Sciatic nerve (tissue), 2 donors: ENCODE measurements at regions not wholly inside any gene's neighbourhood (a gene's known extent, or its start where the extent isn't known, plus 50 kb on each side); places are given as distances from the start of the nearest gene placed in this dataset.
"Not testable (repeated sequence)": the region's sequence is repeated elsewhere in the genome, so short reads cannot be mapped to it uniquely, and the experiment has no call there.

Experiments
- ATAC-seq: fragments of 200-7000 bp; cut with Tn5 transposase; one replicate; pipeline ENCODE4 v1.9.1; 2020; ENCODE audit warnings: mild to moderate bottlenecking, moderate library complexity
- DNase-seq: peaks from one replicate; pipeline ENCODE4 v3.0.0-alpha.2; 2020; ENCODE audit warnings: low spot score
- intact Hi-C: fragments of 100-400 bp; cut with DNase I; formaldehyde crosslinking; loops from one replicate; pipeline ENCODE4 v1.14.2; 2022
- donor health status: DM: no; HTN: no; CAD: no.
- donor health status: DM: no; HTN: no; CAD: no.

GRCh38 chr7:84941936-84942335, 244.9 kb downstream of the SEMA3D start:
- DNase-seq: no peak
- intact Hi-C loops: no loop called here
- ATAC-seq: no peak

DNA sequence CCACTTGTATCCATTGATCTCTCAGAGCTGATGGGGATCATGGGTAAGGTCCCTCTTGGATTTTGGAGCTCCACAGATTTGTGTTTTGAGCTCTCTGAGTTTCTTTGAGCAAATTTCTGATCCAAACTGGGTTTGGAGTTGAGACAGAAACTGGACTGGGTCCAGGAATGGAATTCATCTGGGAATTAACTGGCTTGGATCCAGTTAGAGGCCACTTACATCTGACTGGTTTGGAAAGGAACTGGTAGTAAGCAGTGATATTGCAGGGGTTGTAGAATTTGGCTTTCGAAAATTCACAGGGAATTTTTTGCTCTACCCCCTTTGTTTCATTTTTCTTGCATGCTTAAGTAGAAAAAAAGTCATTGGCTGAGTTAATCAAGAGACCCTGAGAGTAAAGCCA, 245.6 kb downstream of the SEMA3D start:
- no peak for DNase-seq
- intact Hi-C loops: no loop called here
- no peak for ATAC-seq

DNA sequence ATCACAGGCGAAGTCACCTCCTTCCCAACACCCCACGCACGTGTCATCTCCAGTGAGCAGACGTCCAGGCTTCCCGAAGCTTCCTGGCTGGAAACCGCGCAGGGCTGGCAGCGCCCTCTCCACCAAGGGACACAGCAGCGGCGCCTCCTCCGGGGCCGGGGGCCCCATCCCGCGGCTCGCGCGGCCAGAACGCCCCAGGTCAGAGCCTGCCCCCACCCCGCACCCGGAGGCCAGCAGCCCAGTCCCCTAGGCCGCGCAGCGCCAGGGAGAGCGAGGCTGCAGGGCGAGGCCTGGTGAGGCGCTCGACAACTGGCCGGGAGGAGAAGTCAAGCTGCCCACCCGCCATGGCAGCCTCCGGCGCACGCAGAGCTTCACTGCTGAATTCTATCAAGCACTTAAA, 247.0 kb downstream of the SEMA3D start:
- DNase-seq (no peak), ATAC-seq (no peak)
- intact Hi-C loops: no loop called here

DNA sequence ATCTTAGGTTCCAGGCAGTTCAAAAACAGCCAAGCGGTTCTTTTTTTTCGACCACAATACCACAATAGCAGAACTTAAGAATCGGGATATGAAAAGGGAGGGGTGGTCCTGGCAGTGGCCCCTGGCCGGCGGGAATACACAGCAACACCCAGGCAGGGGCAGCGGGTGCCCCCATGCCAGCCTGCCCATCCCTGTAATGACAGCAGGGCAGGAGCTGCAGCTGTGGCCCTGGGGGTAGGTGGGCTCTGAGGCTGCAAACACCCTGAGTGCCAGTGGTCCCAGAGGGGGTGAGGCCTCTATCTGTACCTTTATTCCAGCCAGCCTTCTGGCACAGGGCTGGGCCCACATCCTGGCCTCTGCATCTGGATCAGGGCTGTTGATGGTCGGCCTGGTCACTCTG, 247.4 kb downstream of the SEMA3D start:
- intact Hi-C loops: no loop called here
- DNase-seq (no peak), ATAC-seq (peak; percentile 38)

DNA sequence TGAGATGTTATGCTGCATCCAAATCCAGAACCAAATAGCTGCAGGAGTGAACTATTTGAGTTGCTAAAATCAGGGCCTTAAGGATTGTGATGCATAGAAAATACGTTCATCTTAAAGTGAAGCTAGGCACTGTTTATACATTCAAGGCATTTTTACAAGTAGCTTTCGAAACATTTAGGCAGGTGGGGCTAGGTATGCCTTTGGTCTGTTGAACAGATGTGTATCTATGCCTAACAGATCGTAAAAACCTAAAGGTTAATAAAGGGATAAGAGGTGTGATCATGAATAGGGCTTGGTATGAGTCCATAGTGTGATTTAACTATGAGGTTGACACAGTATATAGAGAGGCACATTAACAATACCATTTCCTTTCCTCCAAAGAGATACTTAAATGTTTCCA, 262.5 kb downstream of the SEMA3D start:
- intact Hi-C loops: no loop called here

GRCh38 chr7:84923348-84923747, 263.5 kb downstream of the SEMA3D start:
- DNase-seq (no peak), ATAC-seq (no peak)
- intact Hi-C loops: no loop called here

More for the DNA sequence above, 262.5 kb downstream of the SEMA3D start:
- DNase-seq: no peak
- ATAC-seq: no peak

DNA sequence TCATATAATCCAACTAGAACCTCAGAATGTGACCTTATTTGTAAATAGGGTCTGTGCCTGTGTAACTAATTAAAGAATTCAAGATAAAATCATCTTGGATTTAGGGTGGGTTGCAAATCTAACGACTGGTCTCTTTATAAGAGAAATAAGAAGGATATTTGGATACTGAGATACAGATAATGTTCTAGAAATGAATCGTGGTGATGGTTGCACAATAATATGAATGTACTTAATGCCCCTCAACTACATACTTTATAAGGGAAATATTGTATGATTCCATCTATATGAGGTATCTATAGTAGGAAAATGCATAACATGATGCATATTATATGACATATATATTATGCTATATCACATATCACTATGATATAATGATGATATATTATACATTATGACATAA, 265.7 kb downstream of the SEMA3D start:
- DNase-seq (no peak), ATAC-seq (no peak)
- intact Hi-C loops: no loop called here

GRCh38 chr7:84916973-84917372, 269.9 kb downstream of the SEMA3D start:
- DNase-seq, intact Hi-C loops, ATAC-seq: not testable (repeated sequence)

GRCh38 chr7:84916161-84916560, 270.7 kb downstream of the SEMA3D start:
- ATAC-seq (no peak), DNase-seq (no peak)
- intact Hi-C loops: no loop called here

DNA sequence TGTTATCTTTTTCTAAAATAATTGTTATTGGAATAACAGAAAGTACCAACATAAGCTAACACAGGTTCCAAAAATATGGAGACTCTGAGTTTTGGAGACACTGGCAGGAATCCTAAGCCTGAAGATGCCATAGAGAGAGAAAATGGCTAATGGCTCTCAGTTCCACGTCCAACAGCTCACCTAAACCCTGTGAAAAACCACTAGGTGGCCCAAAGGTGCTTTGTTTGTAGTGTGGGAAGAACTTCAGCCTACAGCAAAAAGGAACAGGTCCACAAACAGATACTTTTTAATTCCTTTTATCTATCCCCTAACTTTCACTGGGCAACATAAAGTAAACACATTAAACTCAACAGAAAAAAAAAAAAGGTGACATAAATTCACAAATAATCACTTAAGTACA, 272.3 kb downstream of the SEMA3D start:
- intact Hi-C loops: no loop called here
- DNase-seq (no peak), ATAC-seq (no peak)

DNA sequence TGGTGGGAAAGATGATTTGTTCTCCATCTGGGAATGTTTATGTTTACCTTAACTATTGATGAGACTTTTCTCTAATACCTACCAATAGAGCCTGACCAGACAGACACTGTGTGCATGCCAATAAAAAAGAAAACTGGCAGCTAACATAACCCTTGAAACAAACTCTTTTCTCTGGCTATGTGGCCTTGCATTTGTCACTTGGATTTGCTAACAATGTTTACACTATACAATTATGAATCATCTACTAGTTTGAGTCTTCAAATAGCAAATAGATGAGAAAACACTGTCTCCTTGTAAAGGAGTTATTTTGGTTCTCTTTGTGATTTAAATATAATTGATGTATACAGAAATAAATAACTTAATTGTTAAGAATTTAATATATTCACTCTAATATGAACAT, 273.1 kb downstream of the SEMA3D start:
- ATAC-seq: no peak
- DNase-seq: no peak
- intact Hi-C loops: no loop called here

DNA sequence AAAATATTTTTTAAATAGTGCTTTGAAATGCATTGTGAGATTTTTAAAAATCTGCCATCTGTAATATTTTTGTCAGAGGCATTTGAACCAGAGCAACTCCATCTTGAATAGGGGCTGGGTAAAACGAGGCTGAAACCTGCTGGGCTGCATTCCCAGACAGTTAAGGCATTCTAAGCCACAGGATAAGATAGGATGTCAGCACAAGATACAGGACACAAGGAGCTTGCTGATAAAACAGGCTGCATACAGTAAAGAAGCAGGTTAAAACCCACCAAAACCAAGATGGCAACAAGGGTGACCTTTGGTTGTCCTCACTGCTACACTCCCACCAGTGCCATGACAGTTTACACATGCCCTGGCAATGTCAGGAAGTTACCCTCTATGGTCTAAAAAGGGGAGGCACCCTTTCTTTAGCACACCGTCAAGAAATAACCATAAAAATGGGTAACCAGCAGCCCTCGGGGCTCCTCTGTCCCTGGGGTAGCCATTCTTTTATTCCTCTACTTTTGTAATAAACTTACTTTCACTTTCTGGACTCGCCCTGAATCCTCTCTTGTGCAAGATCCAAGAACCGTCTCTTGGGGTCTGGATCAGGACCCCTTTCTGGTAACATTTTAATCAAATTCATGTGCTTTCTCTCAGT, 273.7 kb downstream of the SEMA3D start:
- no peak for ATAC-seq
- no peak for DNase-seq
- intact Hi-C loops: no loop called here

DNA sequence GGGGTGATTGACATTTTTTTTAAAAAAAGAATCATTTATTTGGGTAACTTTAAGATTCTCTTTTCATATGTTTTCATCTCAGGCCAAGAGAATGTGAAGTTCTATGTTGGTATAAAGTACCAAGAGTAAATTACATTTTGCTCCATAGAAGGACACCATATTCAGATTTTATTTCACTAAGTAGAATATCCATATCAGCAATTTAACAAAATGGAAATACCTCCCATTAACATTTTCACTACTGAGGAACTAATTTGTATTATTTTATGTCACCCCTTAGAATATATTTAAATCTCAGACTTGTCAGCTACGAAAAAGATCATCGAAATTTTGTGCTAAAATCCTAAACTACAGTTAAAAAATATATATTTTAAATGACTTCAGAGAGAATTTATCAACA, 274.3 kb downstream of the SEMA3D start:
- intact Hi-C loops: no loop called here
- no peak for ATAC-seq
- DNase-seq: no peak

DNA sequence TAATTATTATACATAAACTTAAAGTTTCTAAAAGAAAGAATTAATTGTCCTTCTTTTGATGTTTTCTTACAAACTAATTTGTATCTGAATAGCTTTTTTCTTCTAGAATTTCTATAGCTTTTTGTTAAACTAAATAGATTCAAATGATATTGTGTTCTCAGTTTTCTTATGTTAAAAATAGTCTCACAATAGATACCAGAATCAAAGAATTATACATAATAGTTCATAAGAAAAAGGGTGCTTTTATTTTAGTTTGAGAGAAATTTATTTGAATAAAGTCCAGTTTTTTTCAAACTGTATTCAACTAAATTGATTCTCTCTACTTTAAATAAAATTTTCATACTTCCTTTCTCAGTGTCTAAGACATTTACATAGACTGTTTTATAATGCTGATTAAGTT, 274.8 kb downstream of the SEMA3D start:
- intact Hi-C loops: no loop called here
- no peak for DNase-seq
- ATAC-seq: no peak

- no peak for DNase-seq
- intact Hi-C loops: no loop called here
- no peak for ATAC-seq
These were observed 275.8 kb downstream of the SEMA3D start for GRCh38 chr7:84911077-84911476.

DNA sequence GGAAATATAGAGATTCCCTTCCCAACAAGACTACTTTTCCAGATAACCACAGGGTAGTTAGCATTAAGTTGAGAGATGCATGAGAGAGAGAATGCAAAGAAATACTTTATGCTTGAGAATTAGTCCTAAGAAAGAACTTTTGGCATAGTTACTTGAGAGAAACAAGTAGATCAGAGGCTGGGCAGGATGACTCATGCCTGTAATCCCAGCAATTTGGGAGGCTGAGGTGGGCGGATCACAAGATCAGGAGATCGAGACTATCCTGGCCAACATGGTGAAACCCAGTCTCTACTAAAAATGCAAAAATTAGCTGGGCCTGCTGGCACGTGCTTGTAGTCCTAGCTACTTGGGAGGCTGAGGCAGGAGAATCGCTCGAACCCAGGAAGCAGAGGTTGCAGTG, 276.5 kb downstream of the SEMA3D start:
- intact Hi-C loops, DNase-seq, ATAC-seq: not testable (repeated sequence)

DNA sequence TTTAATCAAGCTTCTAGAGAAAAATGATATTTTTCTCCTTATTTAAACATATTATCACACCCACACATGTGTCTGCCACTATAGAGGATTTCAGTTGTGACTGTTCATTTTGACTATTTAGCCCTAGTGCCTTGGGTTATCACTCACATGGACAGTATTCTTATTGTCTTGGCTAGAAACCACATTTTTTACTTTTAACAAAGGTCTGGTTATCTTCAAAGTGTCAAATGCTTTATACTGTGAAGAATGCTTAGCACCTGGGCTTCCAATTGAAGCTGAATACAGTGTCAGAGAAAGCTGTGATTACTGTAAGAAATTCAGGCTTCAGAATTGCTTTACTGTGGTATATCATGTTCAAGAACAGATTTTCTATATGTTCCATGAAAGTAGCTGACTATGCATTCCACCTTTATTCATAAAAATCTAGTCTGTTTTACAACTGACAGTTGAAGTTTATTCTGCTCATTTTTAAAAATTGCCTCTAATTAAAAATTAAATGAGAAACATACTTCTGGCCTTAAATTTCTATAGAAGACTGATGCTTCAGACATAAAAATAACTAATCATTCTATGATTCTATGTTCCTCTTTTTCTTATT, 278.6 kb downstream of the SEMA3D start:
- intact Hi-C loops: no loop called here
- DNase-seq (no peak), ATAC-seq (no peak)

DNA sequence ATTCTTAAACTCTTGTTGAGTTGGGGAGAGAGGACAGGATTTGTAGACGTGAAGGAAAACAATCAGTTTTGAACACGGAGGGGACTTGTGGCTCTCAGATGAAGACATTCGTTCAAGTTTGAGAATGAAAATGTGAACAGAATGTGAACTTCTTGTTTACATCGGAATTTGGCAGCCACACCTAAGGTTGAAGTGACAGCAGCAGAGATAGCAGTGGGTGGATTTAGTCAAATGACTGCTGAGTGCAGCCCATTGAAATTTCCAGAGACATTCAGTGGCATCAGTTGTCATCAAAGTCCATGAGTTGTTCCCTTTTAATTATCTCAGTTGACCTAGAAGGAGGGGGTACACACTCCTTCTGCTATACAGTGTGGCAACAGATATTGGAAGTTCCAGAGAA, 280.0 kb downstream of the SEMA3D start:
- DNase-seq (no peak), ATAC-seq (no peak)
- intact Hi-C loops: no loop called here

- DNase-seq (no peak), ATAC-seq (no peak)
- intact Hi-C loops: no loop called here
These were observed 282.3 kb downstream of the SEMA3D start for GRCh38 chr7:84904561-84904960.

DNA sequence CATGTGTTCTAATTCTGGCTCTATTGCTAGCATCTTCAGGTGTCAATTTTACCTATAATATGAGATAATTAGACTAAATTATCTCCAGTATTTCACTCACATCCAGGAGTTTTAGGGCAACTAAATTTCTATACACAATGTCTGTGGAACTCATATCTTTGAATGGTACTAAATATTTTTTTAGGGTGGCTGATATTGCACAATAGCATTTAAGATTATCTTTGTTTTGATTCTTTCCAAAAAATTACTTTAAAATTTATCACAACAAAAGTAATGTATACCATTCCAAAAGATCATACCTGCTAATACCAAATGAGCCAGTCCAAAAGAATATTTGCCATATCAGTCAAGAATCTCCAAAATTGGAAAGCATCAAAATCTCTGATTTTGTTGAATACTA, 285.5 kb downstream of the SEMA3D start:
- ATAC-seq (no peak), DNase-seq (no peak)
- intact Hi-C loops: no loop called here

GRCh38 chr7:84900215-84900614, 286.6 kb downstream of the SEMA3D start:
- DNase-seq (no peak), ATAC-seq (no peak)
- intact Hi-C loops: no loop called here
